OCI-LY1 (cell line): ENCODE measurements at regions not wholly inside any gene's neighbourhood (a gene's known extent, or its start where the extent isn't known, plus 50 kb on each side); places are given as distances from the start of the nearest gene placed in this dataset.

Experiments
- H2AFZ ChIP-seq: fragments of 200-600 bp; sonication (generic), shearing (Covaris generic); 2 replicates; pipeline ENCODE4 v1.6.0; 2014; ENCODE audit warnings: antibody characterized with exemption, mild to moderate bottlenecking, low read length
- H3F3A ChIP-seq: fragments of 200-600 bp; sonication (generic), shearing (Covaris generic); 2 replicates; pipeline ENCODE4 v1.6.0; 2014; ENCODE audit warnings: mild to moderate bottlenecking, antibody characterized with exemption, low read length, moderate library complexity; ENCODE audit not compliant: insufficient read depth
- H3K27ac ChIP-seq: fragments of 200-600 bp; sonication (generic); 2 replicates; pipeline ENCODE4 v1.5.1; 2014; ENCODE audit warnings: low read length, mixed run types, mild to moderate bottlenecking, low read depth; ENCODE audit not compliant: poor library complexity, severe bottlenecking
- H3K27me3 ChIP-seq: fragments of 200-600 bp; sonication (generic); 2 replicates; pipeline ENCODE4 v1.6.0; 2014; ENCODE audit warnings: antibody characterized with exemption, mild to moderate bottlenecking, low read length, moderate library complexity; ENCODE audit not compliant: insufficient read depth
- H3K36me3 ChIP-seq: fragments of 200-600 bp; sonication (generic); 2 replicates; pipeline ENCODE4 v1.6.1; 2014; ENCODE audit warnings: mild to moderate bottlenecking, antibody characterized with exemption, low read length, moderate library complexity, mixed read lengths; ENCODE audit not compliant: insufficient read depth
- H3K4me1 ChIP-seq: fragments of 200-600 bp; sonication (generic); 2 replicates; pipeline ENCODE4 v1.5.1; 2014; ENCODE audit warnings: mild to moderate bottlenecking, low read length, moderate library complexity; ENCODE audit not compliant: insufficient read depth, severe bottlenecking
- H3K4me2 ChIP-seq: fragments of 200-600 bp; sonication (generic), shearing (Covaris generic); 2 replicates; pipeline ENCODE4 v1.6.1; 2014; ENCODE audit warnings: low read length
- H3K4me3 ChIP-seq: fragments of 200-600 bp; sonication (generic); 2 replicates; pipeline ENCODE4 v1.5.1; 2014; ENCODE audit warnings: low read length, low read depth, mild to moderate bottlenecking, mixed read lengths; ENCODE audit not compliant: poor library complexity, severe bottlenecking
- H3K79me2 ChIP-seq: fragments of 200-600 bp; shearing (Covaris generic); 2 replicates; pipeline ENCODE4 v1.6.1; 2016; ENCODE audit warnings: mixed run types, low read length, mixed read lengths; ENCODE audit not compliant: insufficient read depth
- H3K9ac ChIP-seq: fragments of 200-600 bp; sonication (generic), shearing (Covaris generic); 2 replicates; pipeline ENCODE4 v1.6.1; 2014; ENCODE audit warnings: mild to moderate bottlenecking, low read length, mixed read lengths
- H3K9me2 ChIP-seq: fragments of 200-600 bp; sonication (generic), shearing (Covaris generic); 2 replicates; pipeline ENCODE4 v1.6.1; 2014; ENCODE audit warnings: low read depth, mild to moderate bottlenecking, low read length, mixed read lengths
- H3K9me3 ChIP-seq: fragments of 200-600 bp; shearing (Covaris generic); 2 replicates; pipeline ENCODE4 v1.6.1; 2014; ENCODE audit warnings: low read length, mixed read lengths
- H4K20me1 ChIP-seq: fragments of 200-600 bp; sonication (generic), shearing (Covaris generic); 2 replicates; pipeline ENCODE4 v1.6.0; 2016; ENCODE audit warnings: mild to moderate bottlenecking, low read length; ENCODE audit not compliant: insufficient read depth
- EZH2 ChIP-seq: fragments of 200-600 bp; sonication (generic), shearing (Covaris generic); IDR thresholded peaks from 2 replicates; pipeline ENCODE4 v1.8.0; 2017; ENCODE audit warnings: borderline replicate concordance, mixed run types, mild to moderate bottlenecking, antibody characterized with exemption, low read length, moderate library complexity, mixed read lengths
- TF ChIP-seq, protein P1 (sequence below): fragments of 200-600 bp; sonication (generic), shearing (Covaris generic); IDR thresholded peaks from 2 replicates; pipeline ENCODE4 v1.5.1; 2017; ENCODE audit warnings: mild to moderate bottlenecking, antibody characterized with exemption, low read length, moderate library complexity, mixed read lengths

DNA sequence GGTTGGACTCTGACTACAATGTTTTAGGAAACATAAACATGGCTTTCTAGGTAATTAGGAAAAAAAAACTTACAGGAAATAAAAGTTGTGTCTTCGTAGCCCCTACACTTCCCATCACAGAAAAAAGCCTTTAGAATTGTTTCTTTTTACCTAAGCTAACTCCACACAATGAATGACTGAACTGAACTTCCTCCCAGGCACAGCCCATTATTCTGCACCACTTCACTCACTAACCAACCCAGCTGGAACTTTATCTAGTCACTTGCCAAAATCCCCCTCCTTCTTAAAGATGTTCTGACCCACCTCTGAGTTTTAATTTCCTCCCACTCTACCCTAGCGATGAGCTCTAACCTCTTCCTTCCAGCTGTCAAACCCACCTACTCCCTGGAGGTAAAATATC is 91.7 kb upstream of the MEOX2 start:
- no peaks in the 10 kb centered on the region for H3K9me3 ChIP-seq
- no peak overlapping the region for H3K4me2 ChIP-seq
- H3K4me3 ChIP-seq, result no peak overlapping the region
- no peak overlapping the region for H2AFZ ChIP-seq
- TF ChIP-seq, protein P1, sequence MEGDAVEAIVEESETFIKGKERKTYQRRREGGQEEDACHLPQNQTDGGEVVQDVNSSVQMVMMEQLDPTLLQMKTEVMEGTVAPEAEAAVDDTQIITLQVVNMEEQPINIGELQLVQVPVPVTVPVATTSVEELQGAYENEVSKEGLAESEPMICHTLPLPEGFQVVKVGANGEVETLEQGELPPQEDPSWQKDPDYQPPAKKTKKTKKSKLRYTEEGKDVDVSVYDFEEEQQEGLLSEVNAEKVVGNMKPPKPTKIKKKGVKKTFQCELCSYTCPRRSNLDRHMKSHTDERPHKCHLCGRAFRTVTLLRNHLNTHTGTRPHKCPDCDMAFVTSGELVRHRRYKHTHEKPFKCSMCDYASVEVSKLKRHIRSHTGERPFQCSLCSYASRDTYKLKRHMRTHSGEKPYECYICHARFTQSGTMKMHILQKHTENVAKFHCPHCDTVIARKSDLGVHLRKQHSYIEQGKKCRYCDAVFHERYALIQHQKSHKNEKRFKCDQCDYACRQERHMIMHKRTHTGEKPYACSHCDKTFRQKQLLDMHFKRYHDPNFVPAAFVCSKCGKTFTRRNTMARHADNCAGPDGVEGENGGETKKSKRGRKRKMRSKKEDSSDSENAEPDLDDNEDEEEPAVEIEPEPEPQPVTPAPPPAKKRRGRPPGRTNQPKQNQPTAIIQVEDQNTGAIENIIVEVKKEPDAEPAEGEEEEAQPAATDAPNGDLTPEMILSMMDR, result no peak
- TF ChIP-seq EZH2, result no peak
- H3F3A ChIP-seq, result no peaks in the 10 kb centered on the region
- H3K9me2 ChIP-seq, result no peaks in the 10 kb centered on the region
- no peaks in the 10 kb centered on the region for H3K36me3 ChIP-seq
- no peaks in the 10 kb centered on the region for H3K4me1 ChIP-seq
- no peak overlapping the region for H3K27ac ChIP-seq
- no peaks in the 10 kb centered on the region for H3K27me3 ChIP-seq
- H3K79me2 ChIP-seq, result no peaks in the 10 kb centered on the region
- 0 out of 2 replicates have a peak, but pooled peaks cover 3% of the 10 kb centered on the region for H4K20me1 ChIP-seq
- no peak overlapping the region for H3K9ac ChIP-seq

DNA sequence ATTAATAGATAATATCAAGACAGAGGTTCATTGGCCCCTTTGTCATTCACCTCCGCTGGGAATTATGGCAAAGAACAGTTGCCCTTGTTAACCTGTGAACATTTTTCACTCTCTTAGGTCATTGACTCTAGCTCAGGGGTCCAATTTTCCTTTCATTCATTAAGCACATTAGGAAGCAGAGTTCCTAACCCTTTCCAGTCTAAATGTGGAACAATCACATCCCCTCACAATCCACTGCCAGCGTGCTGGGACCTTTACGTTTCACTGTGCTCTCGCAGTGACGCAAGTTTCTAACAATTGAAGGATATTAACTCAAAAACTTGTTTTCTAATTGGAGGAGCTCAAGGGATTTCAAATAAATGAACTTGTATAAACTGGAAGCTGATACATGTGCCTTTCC is 79.3 kb upstream of the MEOX2 start:
- H3K9me3 ChIP-seq, result no peaks in the 10 kb centered on the region
- no peak overlapping the region for H2AFZ ChIP-seq
- TF ChIP-seq, protein P1, result no peak
- TF ChIP-seq EZH2, result no peak
- no peaks in the 10 kb centered on the region for H3K27me3 ChIP-seq
- no peaks in the 10 kb centered on the region for H3K4me1 ChIP-seq
- no peak overlapping the region for H3K27ac ChIP-seq
- no peak overlapping the region for H3K4me3 ChIP-seq
- no peak overlapping the region for H3K9ac ChIP-seq
- H3K4me2 ChIP-seq, result no peak overlapping the region
- no peaks in the 10 kb centered on the region for H4K20me1 ChIP-seq
- no peaks in the 10 kb centered on the region for H3K79me2 ChIP-seq
- H3F3A ChIP-seq, result no peaks in the 10 kb centered on the region
- no peaks in the 10 kb centered on the region for H3K36me3 ChIP-seq
- no peaks in the 10 kb centered on the region; the same call in 1 of the 2 replicates for H3K9me2 ChIP-seq

DNA sequence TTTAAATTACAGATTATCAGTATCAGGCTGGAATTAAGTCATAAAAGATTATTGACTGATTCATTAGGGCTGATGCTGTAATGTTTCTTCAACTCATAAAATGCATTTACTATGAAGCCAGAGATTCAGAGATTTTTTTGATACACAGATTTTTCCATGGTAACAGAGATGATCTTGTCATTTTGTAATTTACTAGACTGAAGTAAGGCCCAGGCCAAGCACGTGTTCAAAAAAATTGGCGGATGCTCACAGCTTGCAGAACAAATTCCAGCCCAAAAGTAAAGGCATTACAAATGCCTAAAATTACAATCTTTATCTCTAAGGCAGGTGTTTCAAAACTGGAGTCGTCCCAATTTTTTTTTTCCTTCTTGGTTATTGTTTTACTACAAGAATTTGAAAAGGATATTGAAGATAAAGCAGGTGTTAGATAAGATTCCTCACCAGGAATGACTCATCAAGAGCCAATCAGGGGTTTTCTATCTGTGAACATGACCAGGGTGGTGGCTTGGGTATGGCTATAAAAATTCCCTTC is 78.4 kb upstream of the MEOX2 start:
- H4K20me1 ChIP-seq, result no peaks in the 10 kb centered on the region
- no peaks in the 10 kb centered on the region for H3K4me1 ChIP-seq
- no peak overlapping the region for H2AFZ ChIP-seq
- TF ChIP-seq EZH2, result no peak
- TF ChIP-seq, protein P1, result no peak
- no peak overlapping the region for H3K4me3 ChIP-seq
- no peak overlapping the region for H3K27ac ChIP-seq
- no peaks in the 10 kb centered on the region for H3K27me3 ChIP-seq
- H3K9me2 ChIP-seq, result no peaks in the 10 kb centered on the region; the same call in 1 of the 2 replicates
- H3K9ac ChIP-seq, result no peak overlapping the region
- no peaks in the 10 kb centered on the region for H3K9me3 ChIP-seq
- no peaks in the 10 kb centered on the region for H3K36me3 ChIP-seq
- no peak overlapping the region for H3K4me2 ChIP-seq
- no peaks in the 10 kb centered on the region for H3K79me2 ChIP-seq
- H3F3A ChIP-seq, result no peaks in the 10 kb centered on the region
